Fibroblast of the conjunctiva (primary cell): ENCODE measurements at regions not wholly inside any gene's neighbourhood (a gene's known extent, or its start where the extent isn't known, plus 50 kb on each side); places are given as distances from the start of the nearest gene placed in this dataset.

Source experiments
- DNase-seq: peaks from one replicate; pipeline ENCODE4 v3.0.0-alpha.2; 2010; ENCODE audit warnings: low read depth

GRCh38 chr21:23455676-23456075 is 2151.6 kb downstream of the MRPL39 start:
- DNase-seq = no peak

- DNase-seq = no peak
These were observed 2154.7 kb downstream of the MRPL39 start for GRCh38 chr21:23452384-23453083.

GRCh38 chr21:23445307-23445706 is 2162.0 kb downstream of the MRPL39 start:
- DNase-seq = no peak

- no peak for DNase-seq
These were observed 2169.2 kb downstream of the MRPL39 start for GRCh38 chr21:23438081-23438480.

GRCh38 chr21:23402929-23403520 is 2204.3 kb downstream of the MRPL39 start:
- no peak for DNase-seq

GRCh38 chr21:23401278-23401677 is 2206.0 kb downstream of the MRPL39 start:
- no peak for DNase-seq

GRCh38 chr21:23398726-23399125 is 2208.6 kb downstream of the MRPL39 start:
- no peak for DNase-seq

GRCh38 chr21:23394458-23394857 is 2212.8 kb downstream of the MRPL39 start:
- DNase-seq = no peak

- no peak for DNase-seq
These were observed 2222.6 kb downstream of the MRPL39 start for GRCh38 chr21:23384679-23385078.

GRCh38 chr21:23374155-23374554 is 2233.1 kb downstream of the MRPL39 start:
- no peak for DNase-seq

- DNase-seq = no peak
These were observed 2250.4 kb downstream of the MRPL39 start for GRCh38 chr21:23356905-23357304.

- no peak for DNase-seq
These were observed 2291.1 kb downstream of the MRPL39 start for GRCh38 chr21:23316190-23316589.

- no peak for DNase-seq
These were observed 2298.5 kb downstream of the MRPL39 start for GRCh38 chr21:23308741-23309140.

- no peak for DNase-seq
These were observed 2300.2 kb downstream of the MRPL39 start for GRCh38 chr21:23307065-23307464.

GRCh38 chr21:23292292-23292691 is 2294.1 kb downstream of the NCAM2 start:
- no peak for DNase-seq

GRCh38 chr21:23281917-23282316 is 2283.7 kb downstream of the NCAM2 start:
- DNase-seq = no peak

GRCh38 chr21:23249760-23250159 is 2251.6 kb downstream of the NCAM2 start:
- no peak for DNase-seq

GRCh38 chr21:23247334-23247733 is 2249.1 kb downstream of the NCAM2 start:
- no peak for DNase-seq

- no peak for DNase-seq
These were observed 2247.0 kb downstream of the NCAM2 start for GRCh38 chr21:23245255-23245654.

- no peak for DNase-seq
These were observed 2225.7 kb downstream of the NCAM2 start for GRCh38 chr21:23223882-23224281.

GRCh38 chr21:23218667-23219066 is 2220.5 kb downstream of the NCAM2 start:
- DNase-seq = no peak

GRCh38 chr21:23217597-23217996 is 2219.4 kb downstream of the NCAM2 start:
- DNase-seq = no peak

- no peak for DNase-seq
These were observed 2217.1 kb downstream of the NCAM2 start for GRCh38 chr21:23215261-23215660.
